ENCODE measurements at regions not wholly inside any gene's neighbourhood (a gene's known extent, or its start where the extent isn't known, plus 50 kb on each side); places are given as distances from the start of the nearest gene placed in this dataset.

DNA sequence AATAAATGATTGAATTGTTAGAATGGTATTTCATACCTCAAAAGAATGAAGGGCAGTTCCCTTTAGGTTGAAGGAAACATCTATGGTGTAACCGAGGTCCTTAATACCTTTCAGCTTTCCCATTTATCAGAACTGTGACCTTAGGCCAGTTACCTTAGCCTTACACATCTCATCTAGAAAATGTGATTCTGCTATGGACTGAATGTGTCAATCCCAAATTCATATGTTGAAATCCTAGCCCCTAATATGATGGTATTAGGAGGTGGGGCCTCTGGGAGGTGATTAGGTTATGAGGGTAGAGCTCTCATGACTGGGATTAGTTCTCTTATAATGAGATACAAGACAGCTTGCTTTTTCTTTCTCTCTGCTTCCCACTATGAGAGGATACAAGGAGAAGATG is 441.9 kb downstream of the PLK2 start:
- TF ChIP-seq, protein P1, sequence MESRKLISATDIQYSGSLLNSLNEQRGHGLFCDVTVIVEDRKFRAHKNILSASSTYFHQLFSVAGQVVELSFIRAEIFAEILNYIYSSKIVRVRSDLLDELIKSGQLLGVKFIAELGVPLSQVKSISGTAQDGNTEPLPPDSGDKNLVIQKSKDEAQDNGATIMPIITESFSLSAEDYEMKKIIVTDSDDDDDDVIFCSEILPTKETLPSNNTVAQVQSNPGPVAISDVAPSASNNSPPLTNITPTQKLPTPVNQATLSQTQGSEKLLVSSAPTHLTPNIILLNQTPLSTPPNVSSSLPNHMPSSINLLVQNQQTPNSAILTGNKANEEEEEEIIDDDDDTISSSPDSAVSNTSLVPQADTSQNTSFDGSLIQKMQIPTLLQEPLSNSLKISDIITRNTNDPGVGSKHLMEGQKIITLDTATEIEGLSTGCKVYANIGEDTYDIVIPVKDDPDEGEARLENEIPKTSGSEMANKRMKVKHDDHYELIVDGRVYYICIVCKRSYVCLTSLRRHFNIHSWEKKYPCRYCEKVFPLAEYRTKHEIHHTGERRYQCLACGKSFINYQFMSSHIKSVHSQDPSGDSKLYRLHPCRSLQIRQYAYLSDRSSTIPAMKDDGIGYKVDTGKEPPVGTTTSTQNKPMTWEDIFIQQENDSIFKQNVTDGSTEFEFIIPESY (IDR thresholded peaks at IDR 0.05), result no peak
- TF ChIP-seq GABPA (IDR thresholded peaks at IDR 0.05 in 1 of 2, conservative IDR thresholded peaks at IDR 0.05 in 1 of 2) (no peak), HNF4G (IDR thresholded peaks at IDR 0.05) (no peak), RAD21 (IDR thresholded peaks at IDR 0.05) (no peak), NR2F2 (IDR thresholded peaks at IDR 0.05) (no peak), FOXA1 (IDR thresholded peaks at IDR 0.05) (no peak), YY1 (IDR thresholded peaks at IDR 0.05) (no peak)
- TF ChIP-seq, protein P2, sequence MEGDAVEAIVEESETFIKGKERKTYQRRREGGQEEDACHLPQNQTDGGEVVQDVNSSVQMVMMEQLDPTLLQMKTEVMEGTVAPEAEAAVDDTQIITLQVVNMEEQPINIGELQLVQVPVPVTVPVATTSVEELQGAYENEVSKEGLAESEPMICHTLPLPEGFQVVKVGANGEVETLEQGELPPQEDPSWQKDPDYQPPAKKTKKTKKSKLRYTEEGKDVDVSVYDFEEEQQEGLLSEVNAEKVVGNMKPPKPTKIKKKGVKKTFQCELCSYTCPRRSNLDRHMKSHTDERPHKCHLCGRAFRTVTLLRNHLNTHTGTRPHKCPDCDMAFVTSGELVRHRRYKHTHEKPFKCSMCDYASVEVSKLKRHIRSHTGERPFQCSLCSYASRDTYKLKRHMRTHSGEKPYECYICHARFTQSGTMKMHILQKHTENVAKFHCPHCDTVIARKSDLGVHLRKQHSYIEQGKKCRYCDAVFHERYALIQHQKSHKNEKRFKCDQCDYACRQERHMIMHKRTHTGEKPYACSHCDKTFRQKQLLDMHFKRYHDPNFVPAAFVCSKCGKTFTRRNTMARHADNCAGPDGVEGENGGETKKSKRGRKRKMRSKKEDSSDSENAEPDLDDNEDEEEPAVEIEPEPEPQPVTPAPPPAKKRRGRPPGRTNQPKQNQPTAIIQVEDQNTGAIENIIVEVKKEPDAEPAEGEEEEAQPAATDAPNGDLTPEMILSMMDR (IDR thresholded peaks at IDR 0.05; ENCODE audit: low read depth, low read length, missing input control), result no peak
- TF ChIP-seq, protein P3, sequence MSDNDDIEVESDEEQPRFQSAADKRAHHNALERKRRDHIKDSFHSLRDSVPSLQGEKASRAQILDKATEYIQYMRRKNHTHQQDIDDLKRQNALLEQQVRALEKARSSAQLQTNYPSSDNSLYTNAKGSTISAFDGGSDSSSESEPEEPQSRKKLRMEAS (IDR thresholded peaks at IDR 0.05), result no peak
- TF ChIP-seq, protein P4, sequence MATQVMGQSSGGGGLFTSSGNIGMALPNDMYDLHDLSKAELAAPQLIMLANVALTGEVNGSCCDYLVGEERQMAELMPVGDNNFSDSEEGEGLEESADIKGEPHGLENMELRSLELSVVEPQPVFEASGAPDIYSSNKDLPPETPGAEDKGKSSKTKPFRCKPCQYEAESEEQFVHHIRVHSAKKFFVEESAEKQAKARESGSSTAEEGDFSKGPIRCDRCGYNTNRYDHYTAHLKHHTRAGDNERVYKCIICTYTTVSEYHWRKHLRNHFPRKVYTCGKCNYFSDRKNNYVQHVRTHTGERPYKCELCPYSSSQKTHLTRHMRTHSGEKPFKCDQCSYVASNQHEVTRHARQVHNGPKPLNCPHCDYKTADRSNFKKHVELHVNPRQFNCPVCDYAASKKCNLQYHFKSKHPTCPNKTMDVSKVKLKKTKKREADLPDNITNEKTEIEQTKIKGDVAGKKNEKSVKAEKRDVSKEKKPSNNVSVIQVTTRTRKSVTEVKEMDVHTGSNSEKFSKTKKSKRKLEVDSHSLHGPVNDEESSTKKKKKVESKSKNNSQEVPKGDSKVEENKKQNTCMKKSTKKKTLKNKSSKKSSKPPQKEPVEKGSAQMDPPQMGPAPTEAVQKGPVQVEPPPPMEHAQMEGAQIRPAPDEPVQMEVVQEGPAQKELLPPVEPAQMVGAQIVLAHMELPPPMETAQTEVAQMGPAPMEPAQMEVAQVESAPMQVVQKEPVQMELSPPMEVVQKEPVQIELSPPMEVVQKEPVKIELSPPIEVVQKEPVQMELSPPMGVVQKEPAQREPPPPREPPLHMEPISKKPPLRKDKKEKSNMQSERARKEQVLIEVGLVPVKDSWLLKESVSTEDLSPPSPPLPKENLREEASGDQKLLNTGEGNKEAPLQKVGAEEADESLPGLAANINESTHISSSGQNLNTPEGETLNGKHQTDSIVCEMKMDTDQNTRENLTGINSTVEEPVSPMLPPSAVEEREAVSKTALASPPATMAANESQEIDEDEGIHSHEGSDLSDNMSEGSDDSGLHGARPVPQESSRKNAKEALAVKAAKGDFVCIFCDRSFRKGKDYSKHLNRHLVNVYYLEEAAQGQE (IDR thresholded peaks at IDR 0.05), result no peak

Measured in liver (tissue), 3 donors.